HPDE6-E6E7 (cell line): ENCODE measurements at regions not wholly inside any gene's neighbourhood (a gene's known extent, or its start where the extent isn't known, plus 50 kb on each side); places are given as distances from the start of the nearest gene placed in this dataset.

Experiments used
- DNase-seq: peaks from one replicate; pipeline ENCODE4 v3.0.0; 2011; ENCODE audit warnings: missing footprints; ENCODE audit errors: extremely low spot score

GRCh38 chr18:45378308-45378707 is 237.0 kb upstream of the SLC14A2 start:
- no peak for DNase-seq

GRCh38 chr18:45378933-45379332 is 236.3 kb upstream of the SLC14A2 start:
- no peak for DNase-seq

- no peak for DNase-seq
Measured at GRCh38 chr18:45379903-45380302, 235.4 kb upstream of the SLC14A2 start.

GRCh38 chr18:45381282-45381681 is 234.0 kb upstream of the SLC14A2 start:
- DNase-seq, result no peak

GRCh38 chr18:45383228-45383627 is 232.0 kb upstream of the SLC14A2 start:
- DNase-seq, result no peak

- peak; percentile 51 for DNase-seq
Measured at GRCh38 chr18:45384137-45384961, 230.9 kb upstream of the SLC14A2 start.

- DNase-seq, result no peak
Measured at GRCh38 chr18:45384962-45385315, 230.3 kb upstream of the SLC14A2 start.

GRCh38 chr18:45386041-45386655 is 229.1 kb upstream of the SLC14A2 start:
- peak; percentile 27 for DNase-seq

GRCh38 chr18:45387229-45387628 is 228.0 kb upstream of the SLC14A2 start:
- no peak for DNase-seq

GRCh38 chr18:45398448-45398847 is 216.8 kb upstream of the SLC14A2 start:
- DNase-seq, result no peak

GRCh38 chr18:45399146-45399545 is 216.1 kb upstream of the SLC14A2 start:
- no peak for DNase-seq

- DNase-seq, result no peak
Measured at GRCh38 chr18:45399643-45400042, 215.6 kb upstream of the SLC14A2 start.

GRCh38 chr18:45402485-45403056 is 212.7 kb upstream of the SLC14A2 start:
- DNase-seq, result peak; percentile 78

- no peak for DNase-seq
Measured at GRCh38 chr18:45403341-45404049, 211.8 kb upstream of the SLC14A2 start.

- DNase-seq, result no peak
Measured at GRCh38 chr18:45408218-45408617, 207.1 kb upstream of the SLC14A2 start.

GRCh38 chr18:45409971-45410370 is 205.3 kb upstream of the SLC14A2 start:
- no peak for DNase-seq

GRCh38 chr18:45412577-45412976 is 202.7 kb upstream of the SLC14A2 start:
- DNase-seq, result peak; percentile 60

GRCh38 chr18:45413180-45413836 is 202.0 kb upstream of the SLC14A2 start:
- DNase-seq, result no peak

- DNase-seq, result no peak
Measured at GRCh38 chr18:45415614-45416013, 199.7 kb upstream of the SLC14A2 start.

GRCh38 chr18:45416168-45416567 is 199.1 kb upstream of the SLC14A2 start:
- DNase-seq, result no peak

GRCh38 chr18:45417392-45417791 is 197.9 kb upstream of the SLC14A2 start:
- DNase-seq, result no peak

GRCh38 chr18:45423659-45424058 is 191.6 kb upstream of the SLC14A2 start:
- DNase-seq, result no peak
